ENCODE measurements at regions not wholly inside any gene's neighbourhood (a gene's known extent, or its start where the extent isn't known, plus 50 kb on each side); places are given as distances from the start of the nearest gene placed in this dataset.

- in situ Hi-C loops (cut with MboI): loop anchor here (25.0 kb wide), 1 partner anchor 928 kb away; no protein-coding TSS in a partner anchor
- peaks cover 10% of the 10 kb centered on the region; the same call in 1 of the 2 replicates for H3K27me3 ChIP-seq (replicated peaks; ENCODE audit: insufficient read depth)
- 54 to 56% methylated on average over 8 of the region's 8 CpGs for WGBS, 2 experiments (ENCODE audit: low coverage in 1 of 2, low lambda C conversion rate in 2 of 2, missing lambda C conversion rate in 2 of 2)
- no peaks in the 10 kb centered on the region for H3K4me1 ChIP-seq (ENCODE audit: insufficient read depth)
- H3K79me2 ChIP-seq (ENCODE audit: insufficient read depth): no peaks in the 10 kb centered on the region
- DNase-seq: no peak
- no peak overlapping the region for H3K9ac ChIP-seq
- no peaks in the 10 kb centered on the region for H3K9me3 ChIP-seq (ENCODE audit: low read depth)
- no peaks in the 10 kb centered on the region for H4K20me1 ChIP-seq (ENCODE audit: insufficient read depth)
- no peak overlapping the region for H3K27ac ChIP-seq
- H3K4me2 ChIP-seq (ENCODE audit: unreplicated experiment): no peak overlapping the region
- H3K4me3 ChIP-seq: no peak overlapping the region
- H3F3A ChIP-seq (ENCODE audit: insufficient read depth): no peaks in the 10 kb centered on the region
- H3K36me3 ChIP-seq (ENCODE audit: low read depth): no peaks in the 10 kb centered on the region
- no peaks in the 10 kb centered on the region for H3K9me2 ChIP-seq (ENCODE audit: insufficient read depth)
- TF ChIP-seq EZH2 (IDR thresholded peaks at IDR 0.05; ENCODE audit: insufficient read depth, poor library complexity, severe bottlenecking): no peak
- no peak for TF ChIP-seq EZH2phosphoT487 (IDR thresholded peaks at IDR 0.05; ENCODE audit: insufficient read depth, low read depth)
- no peak overlapping the region for H2AFZ ChIP-seq
These were observed 103.0 kb upstream of the BACE2 start for GRCh38 chr21:41064951-41065350.

GRCh38 chr21:41065539-41065938 lies 102.4 kb upstream of the BACE2 start:
- no peaks in the 10 kb centered on the region for H4K20me1 ChIP-seq (ENCODE audit: insufficient read depth)
- no peaks in the 10 kb centered on the region for H3K9me2 ChIP-seq (ENCODE audit: insufficient read depth)
- H3K27ac ChIP-seq: no peak overlapping the region
- no peaks in the 10 kb centered on the region for H3K4me1 ChIP-seq (ENCODE audit: insufficient read depth)
- no peak for TF ChIP-seq EZH2 (IDR thresholded peaks at IDR 0.05; ENCODE audit: insufficient read depth, poor library complexity, severe bottlenecking)
- no peak for TF ChIP-seq EZH2phosphoT487 (IDR thresholded peaks at IDR 0.05; ENCODE audit: insufficient read depth, low read depth)
- H2AFZ ChIP-seq: no peak overlapping the region
- H3K79me2 ChIP-seq (ENCODE audit: insufficient read depth): no peaks in the 10 kb centered on the region
- no peaks in the 10 kb centered on the region for H3K9me3 ChIP-seq (ENCODE audit: low read depth)
- no peak overlapping the region for H3K4me3 ChIP-seq
- whole genome bisulfite sequencing, 2 experiments (ENCODE audit: low coverage in 1 of 2, low lambda C conversion rate in 2 of 2, missing lambda C conversion rate in 2 of 2): 16 to 20% methylated on average over 4 of the region's 4 CpGs
- peak; percentile 15 for DNase-seq
- no peak overlapping the region for H3K9ac ChIP-seq
- H3K4me2 ChIP-seq (ENCODE audit: unreplicated experiment): no peak overlapping the region
- in situ Hi-C loops (cut with MboI): loop anchor here (25.0 kb wide), 1 partner anchor 928 kb away; no protein-coding TSS in a partner anchor
- no peaks in the 10 kb centered on the region for H3F3A ChIP-seq (ENCODE audit: insufficient read depth)
- H3K36me3 ChIP-seq (ENCODE audit: low read depth): no peaks in the 10 kb centered on the region
- peaks cover 10% of the 10 kb centered on the region; the same call in 1 of the 2 replicates for H3K27me3 ChIP-seq (replicated peaks; ENCODE audit: insufficient read depth)

- no peak overlapping the region for H2AFZ ChIP-seq
- no peaks in the 10 kb centered on the region for H3K9me2 ChIP-seq (ENCODE audit: insufficient read depth)
- H3K4me2 ChIP-seq (ENCODE audit: unreplicated experiment): no peak overlapping the region
- DNase-seq: no peak
- in situ Hi-C loops (cut with MboI): loop anchor here (25.0 kb wide), 1 partner anchor 929 kb away; no protein-coding TSS in a partner anchor
- no peaks in the 10 kb centered on the region for H3K4me1 ChIP-seq (ENCODE audit: insufficient read depth)
- H3K4me3 ChIP-seq: no peak overlapping the region
- no peak for TF ChIP-seq EZH2phosphoT487 (IDR thresholded peaks at IDR 0.05; ENCODE audit: insufficient read depth, low read depth)
- TF ChIP-seq EZH2 (IDR thresholded peaks at IDR 0.05; ENCODE audit: insufficient read depth, poor library complexity, severe bottlenecking): no peak
- H3K36me3 ChIP-seq (ENCODE audit: low read depth): no peaks in the 10 kb centered on the region
- H3K9me3 ChIP-seq (ENCODE audit: low read depth): no peaks in the 10 kb centered on the region
- H3K27ac ChIP-seq: no peak overlapping the region
- WGBS, 2 experiments (ENCODE audit: low coverage in 1 of 2, low lambda C conversion rate in 2 of 2, missing lambda C conversion rate in 2 of 2): 62% methylated on average over 16 of the region's 16 CpGs
- no peak overlapping the region for H3K9ac ChIP-seq
- no peaks in the 10 kb centered on the region for H3K79me2 ChIP-seq (ENCODE audit: insufficient read depth)
- no peaks in the 10 kb centered on the region for H4K20me1 ChIP-seq (ENCODE audit: insufficient read depth)
- peaks cover 10% of the 10 kb centered on the region; the same call in 1 of the 2 replicates for H3K27me3 ChIP-seq (replicated peaks; ENCODE audit: insufficient read depth)
- no peaks in the 10 kb centered on the region for H3F3A ChIP-seq (ENCODE audit: insufficient read depth)
These were observed 101.6 kb upstream of the BACE2 start for GRCh38 chr21:41066086-41066938.

DNA sequence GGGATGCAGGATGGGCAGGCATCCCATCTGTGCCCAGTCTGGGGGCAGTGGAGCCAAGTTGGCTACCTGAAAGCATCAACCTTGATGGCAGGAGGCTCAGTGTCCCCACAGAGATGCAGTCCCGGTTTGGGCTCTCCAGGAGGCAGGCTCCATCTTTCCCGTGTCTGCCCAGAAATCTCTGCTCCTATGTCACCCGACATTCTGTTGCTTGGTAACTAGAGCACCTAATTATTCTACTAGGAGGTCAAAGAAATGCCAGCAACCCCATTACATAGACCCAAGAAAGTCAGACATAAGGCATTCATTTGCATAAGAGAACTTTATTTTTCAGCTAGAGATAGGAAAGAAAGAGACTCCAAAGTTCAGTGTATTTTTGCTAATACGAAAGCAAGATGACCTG lies 100.3 kb upstream of the BACE2 start:
- WGBS, 2 experiments (ENCODE audit: low coverage in 1 of 2, low lambda C conversion rate in 2 of 2, missing lambda C conversion rate in 2 of 2): 79 to 83% methylated on average over 4 of the region's 4 CpGs
- H3K9me2 ChIP-seq (ENCODE audit: insufficient read depth): no peaks in the 10 kb centered on the region
- H3K9me3 ChIP-seq (ENCODE audit: low read depth): no peaks in the 10 kb centered on the region
- no peaks in the 10 kb centered on the region for H3K36me3 ChIP-seq (ENCODE audit: low read depth)
- no peak overlapping the region for H2AFZ ChIP-seq
- no peak for DNase-seq
- TF ChIP-seq EZH2phosphoT487 (IDR thresholded peaks at IDR 0.05; ENCODE audit: insufficient read depth, low read depth) (no peak), EZH2 (IDR thresholded peaks at IDR 0.05; ENCODE audit: insufficient read depth, poor library complexity, severe bottlenecking) (no peak)
- H3F3A ChIP-seq (ENCODE audit: insufficient read depth): no peaks in the 10 kb centered on the region
- H3K4me2 ChIP-seq (ENCODE audit: unreplicated experiment): no peak overlapping the region
- no peak overlapping the region for H3K9ac ChIP-seq
- no peaks in the 10 kb centered on the region for H3K4me1 ChIP-seq (ENCODE audit: insufficient read depth)
- H4K20me1 ChIP-seq (ENCODE audit: insufficient read depth): no peaks in the 10 kb centered on the region
- H3K4me3 ChIP-seq: no peak overlapping the region
- H3K27me3 ChIP-seq (replicated peaks; ENCODE audit: insufficient read depth): peaks cover 10% of the 10 kb centered on the region; the same call in 1 of the 2 replicates
- in situ Hi-C loops (cut with MboI): loop anchor here (25.0 kb wide), 1 partner anchor 930 kb away; no protein-coding TSS in a partner anchor
- no peaks in the 10 kb centered on the region for H3K79me2 ChIP-seq (ENCODE audit: insufficient read depth)
- H3K27ac ChIP-seq: no peak overlapping the region

All from GM23248 (cell line).